MM.1S (cell line): ENCODE measurements at regions not wholly inside any gene's neighbourhood (a gene's known extent, or its start where the extent isn't known, plus 50 kb on each side); places are given as distances from the start of the nearest gene placed in this dataset.

Source experiments
- DNase-seq: peaks from one replicate; pipeline ENCODE4 v3.0.0-alpha.2; 2015
- H2AFZ ChIP-seq: fragments of 300-600 bp; sonication (generic); 2 replicates; pipeline ENCODE4 v1.6.0; 2016; ENCODE audit warnings: antibody characterized with exemption, low read length
- H3F3A ChIP-seq: fragments of 300-600 bp; sonication (generic); 2 replicates; pipeline ENCODE4 v1.6.1; 2016; ENCODE audit warnings: mild to moderate bottlenecking, antibody characterized with exemption, low read length, moderate library complexity, mixed read lengths; ENCODE audit not compliant: insufficient read depth
- H3K27ac ChIP-seq: fragments of 300-600 bp; sonication (generic); 2 replicates; pipeline ENCODE4 v1.5.1; 2016; ENCODE audit warnings: mild to moderate bottlenecking, low read length
- H3K27me3 ChIP-seq: fragments of 300-600 bp; sonication (generic); replicated peaks from 2 replicates; pipeline ENCODE4 v1.6.0; 2016; ENCODE audit warnings: low read length; ENCODE audit not compliant: insufficient read depth
- H3K36me3 ChIP-seq: fragments of 300-600 bp; sonication (generic); replicated peaks from 2 replicates; pipeline ENCODE4 v1.6.1; 2016; ENCODE audit warnings: mild to moderate bottlenecking, low read length, mixed read lengths; ENCODE audit not compliant: insufficient read depth
- H3K4me1 ChIP-seq: fragments of 300-600 bp; sonication (generic); 2 replicates; pipeline ENCODE4 v1.6.1; 2016; ENCODE audit warnings: low read length, mixed read lengths
- H3K4me2 ChIP-seq: fragments of 300-600 bp; sonication (generic); 2 replicates; pipeline ENCODE4 v1.6.0; 2016; ENCODE audit warnings: low read depth, low read length
- H3K4me3 ChIP-seq: fragments of 300-600 bp; sonication (generic); 2 replicates; pipeline ENCODE4 v1.5.1; 2016; ENCODE audit warnings: low read length, mixed read lengths
- H3K79me2 ChIP-seq: fragments of 300-600 bp; sonication (generic); 2 replicates; pipeline ENCODE4 v1.6.1; 2016; ENCODE audit warnings: mixed run types, low read length, mixed read lengths
- H3K9ac ChIP-seq: fragments of 300-600 bp; sonication (generic); 2 replicates; pipeline ENCODE4 v1.6.1; 2016; ENCODE audit warnings: low read length, mixed read lengths
- H3K9me2 ChIP-seq: fragments of 300-600 bp; sonication (generic); replicated peaks from 2 replicates; pipeline ENCODE4 v1.6.1; 2016; ENCODE audit warnings: mild to moderate bottlenecking, low read length, mixed read lengths; ENCODE audit not compliant: insufficient read depth
- H3K9me3 ChIP-seq: fragments of 300-600 bp; sonication (generic); replicated peaks from 2 replicates; pipeline ENCODE4 v1.6.1; 2016; ENCODE audit warnings: mild to moderate bottlenecking, low read length, mixed read lengths; ENCODE audit not compliant: insufficient read depth
- H4K20me1 ChIP-seq: fragments of 300-600 bp; sonication (generic); 2 replicates; pipeline ENCODE4 v1.6.1; 2016; ENCODE audit warnings: mild to moderate bottlenecking, low read length, moderate library complexity, mixed read lengths; ENCODE audit not compliant: insufficient read depth
- EZH2 ChIP-seq: fragments of 300-600 bp; sonication (generic); optimal IDR thresholded peaks from 2 replicates; pipeline ENCODE3; 2017; ENCODE audit warnings: low read depth, mild to moderate bottlenecking, antibody characterized with exemption, low read length, mixed read lengths
- EZH2phosphoT487 ChIP-seq: fragments of 300-600 bp; sonication (generic); IDR thresholded peaks from 2 replicates; pipeline ENCODE4 v1.6.1; 2018; ENCODE audit warnings: antibody characterized with exemption, low read length
- TF ChIP-seq, protein P1 (sequence below): fragments of 300-600 bp; sonication (generic); IDR thresholded peaks from 2 replicates; pipeline ENCODE4 v1.5.1; 2016; ENCODE audit warnings: antibody characterized with exemption, low read length, mixed read lengths

- no peaks in the 10 kb centered on the region for H3K4me1 ChIP-seq
- H3K9me2 ChIP-seq = no peaks in the 10 kb centered on the region
- no peaks in the 10 kb centered on the region for H3K79me2 ChIP-seq
- no peaks in the 10 kb centered on the region for H3K9me3 ChIP-seq
- H3F3A ChIP-seq = no peaks in the 10 kb centered on the region
- H2AFZ ChIP-seq = no peak overlapping the region
- H3K27ac ChIP-seq = no peak overlapping the region
- no peaks in the 10 kb centered on the region for H3K36me3 ChIP-seq
- no peak for DNase-seq
- H3K9ac ChIP-seq = no peak overlapping the region
- no peaks in the 10 kb centered on the region for H3K27me3 ChIP-seq
- TF ChIP-seq EZH2 = no peak
- TF ChIP-seq, protein P1, sequence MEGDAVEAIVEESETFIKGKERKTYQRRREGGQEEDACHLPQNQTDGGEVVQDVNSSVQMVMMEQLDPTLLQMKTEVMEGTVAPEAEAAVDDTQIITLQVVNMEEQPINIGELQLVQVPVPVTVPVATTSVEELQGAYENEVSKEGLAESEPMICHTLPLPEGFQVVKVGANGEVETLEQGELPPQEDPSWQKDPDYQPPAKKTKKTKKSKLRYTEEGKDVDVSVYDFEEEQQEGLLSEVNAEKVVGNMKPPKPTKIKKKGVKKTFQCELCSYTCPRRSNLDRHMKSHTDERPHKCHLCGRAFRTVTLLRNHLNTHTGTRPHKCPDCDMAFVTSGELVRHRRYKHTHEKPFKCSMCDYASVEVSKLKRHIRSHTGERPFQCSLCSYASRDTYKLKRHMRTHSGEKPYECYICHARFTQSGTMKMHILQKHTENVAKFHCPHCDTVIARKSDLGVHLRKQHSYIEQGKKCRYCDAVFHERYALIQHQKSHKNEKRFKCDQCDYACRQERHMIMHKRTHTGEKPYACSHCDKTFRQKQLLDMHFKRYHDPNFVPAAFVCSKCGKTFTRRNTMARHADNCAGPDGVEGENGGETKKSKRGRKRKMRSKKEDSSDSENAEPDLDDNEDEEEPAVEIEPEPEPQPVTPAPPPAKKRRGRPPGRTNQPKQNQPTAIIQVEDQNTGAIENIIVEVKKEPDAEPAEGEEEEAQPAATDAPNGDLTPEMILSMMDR = no peak
- TF ChIP-seq EZH2phosphoT487 = no peak
- H3K4me3 ChIP-seq = no peak overlapping the region
- H4K20me1 ChIP-seq = no peaks in the 10 kb centered on the region
- no peak overlapping the region for H3K4me2 ChIP-seq
Observed at GRCh38 chr6:4268171-4268570, 132.8 kb upstream of the ECI2 start.

DNA sequence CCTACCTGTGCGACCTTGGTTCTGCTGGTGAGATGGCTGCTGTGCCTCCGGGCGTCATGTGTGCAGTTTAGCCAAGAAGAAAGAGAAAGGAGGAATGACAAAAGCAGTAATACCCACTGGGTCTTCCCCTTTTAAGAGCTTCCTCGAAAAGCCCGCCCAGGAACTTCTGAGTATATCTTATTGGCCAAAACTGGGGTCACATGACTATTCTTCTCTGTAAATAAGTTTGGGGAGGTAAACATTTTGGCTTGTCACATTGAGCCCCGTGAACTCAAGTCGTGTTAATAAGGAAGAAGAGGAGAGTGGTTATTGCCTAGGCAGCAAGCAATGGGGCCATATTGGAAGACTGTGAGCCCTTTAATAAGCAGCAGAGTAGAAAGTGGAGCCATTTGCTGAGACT is 130.4 kb upstream of the ECI2 start:
- TF ChIP-seq EZH2 = no peak
- TF ChIP-seq, protein P1 = no peak
- TF ChIP-seq EZH2phosphoT487 = no peak
- Histone ChIP-seq H2AFZ (no peak overlapping the region), H3K9me3 (no peaks in the 10 kb centered on the region), H3K79me2 (no peaks in the 10 kb centered on the region), H3F3A (no peaks in the 10 kb centered on the region), H3K4me3 (no peak overlapping the region), H3K9me2 (no peaks in the 10 kb centered on the region), H3K27ac (no peak overlapping the region), H4K20me1 (no peaks in the 10 kb centered on the region), H3K4me2 (no peak overlapping the region), H3K4me1 (no peaks in the 10 kb centered on the region), H3K27me3 (no peaks in the 10 kb centered on the region), H3K36me3 (no peaks in the 10 kb centered on the region), H3K9ac (no peak overlapping the region)
- DNase-seq = no peak

GRCh38 chr6:4264601-4265000 is 129.2 kb upstream of the ECI2 start:
- no peaks in the 10 kb centered on the region for H4K20me1 ChIP-seq
- H3F3A ChIP-seq = no peaks in the 10 kb centered on the region
- no peak overlapping the region for H3K4me2 ChIP-seq
- no peaks in the 10 kb centered on the region for H3K79me2 ChIP-seq
- no peaks in the 10 kb centered on the region for H3K9me3 ChIP-seq
- no peaks in the 10 kb centered on the region for H3K27me3 ChIP-seq
- H3K4me1 ChIP-seq = no peaks in the 10 kb centered on the region
- no peak overlapping the region for H3K27ac ChIP-seq
- no peak for DNase-seq
- no peak overlapping the region for H2AFZ ChIP-seq
- H3K4me3 ChIP-seq = no peak overlapping the region
- TF ChIP-seq EZH2 = no peak
- no peaks in the 10 kb centered on the region for H3K9me2 ChIP-seq
- H3K9ac ChIP-seq = no peak overlapping the region
- H3K36me3 ChIP-seq = no peaks in the 10 kb centered on the region

- Histone ChIP-seq H3K36me3 (no peaks in the 10 kb centered on the region), H3K4me2 (no peak overlapping the region), H3K9me2 (no peaks in the 10 kb centered on the region), H3K27me3 (no peaks in the 10 kb centered on the region), H2AFZ (no peak overlapping the region), H3K27ac (no peak overlapping the region), H3K9ac (no peak overlapping the region), H3F3A (no peaks in the 10 kb centered on the region), H3K4me3 (no peak overlapping the region), H3K79me2 (no peaks in the 10 kb centered on the region), H3K9me3 (no peaks in the 10 kb centered on the region), H3K4me1 (no peaks in the 10 kb centered on the region), H4K20me1 (no peaks in the 10 kb centered on the region)
- DNase-seq = no peak
- TF ChIP-seq, protein P1 = no peak
- TF ChIP-seq EZH2 (no peak), EZH2phosphoT487 (no peak)
Observed at GRCh38 chr6:4264081-4264480, 128.7 kb upstream of the ECI2 start.
